Fibroblast of gingiva (primary cell): ENCODE measurements at regions not wholly inside any gene's neighbourhood (a gene's known extent, or its start where the extent isn't known, plus 50 kb on each side); places are given as distances from the start of the nearest gene placed in this dataset.
"Not testable (repeated sequence)": the region's sequence is repeated elsewhere in the genome, so short reads cannot be mapped to it uniquely, and the experiment has no call there.

ENCODE experiments used
- DNase-seq: peaks from one replicate; pipeline ENCODE4 v3.0.0-alpha.2; 2011; ENCODE audit warnings: low read depth

GRCh38 chr15:96053781-96054428 is 276.6 kb upstream of the NR2F2 start:
- peak; percentile 7 for DNase-seq

- DNase-seq: no peak
Measured at GRCh38 chr15:96054621-96055020, 275.9 kb upstream of the NR2F2 start.

- DNase-seq: peak; percentile 41
Measured at GRCh38 chr15:96058103-96058851, 272.2 kb upstream of the NR2F2 start.

- DNase-seq: not testable (repeated sequence)
Measured at GRCh38 chr15:96058852-96059103, 271.7 kb upstream of the NR2F2 start.

GRCh38 chr15:96060591-96060990 is 269.9 kb upstream of the NR2F2 start:
- not testable (repeated sequence) for DNase-seq

GRCh38 chr15:96064351-96064756 is 266.1 kb upstream of the NR2F2 start:
- DNase-seq: peak; percentile 88

- no peak for DNase-seq
Measured at GRCh38 chr15:96066126-96066525, 264.4 kb upstream of the NR2F2 start.

- DNase-seq: no peak
Measured at GRCh38 chr15:96066852-96067495, 263.5 kb upstream of the NR2F2 start.

- DNase-seq: no peak
Measured at GRCh38 chr15:96067677-96068076, 262.8 kb upstream of the NR2F2 start.

GRCh38 chr15:96068897-96069296 is 261.6 kb upstream of the NR2F2 start:
- no peak for DNase-seq

GRCh38 chr15:96070636-96071035 is 259.9 kb upstream of the NR2F2 start:
- DNase-seq: peak; percentile 2

- no peak for DNase-seq
Measured at GRCh38 chr15:96072821-96073220, 257.7 kb upstream of the NR2F2 start.

- no peak for DNase-seq
Measured at GRCh38 chr15:96073908-96074307, 256.6 kb upstream of the NR2F2 start.

GRCh38 chr15:96075895-96076294 is 254.6 kb upstream of the NR2F2 start:
- DNase-seq: no peak

- no peak for DNase-seq
Measured at GRCh38 chr15:96076350-96076749, 254.2 kb upstream of the NR2F2 start.

GRCh38 chr15:96079041-96079440 is 251.5 kb upstream of the NR2F2 start:
- no peak for DNase-seq

- DNase-seq: no peak
Measured at GRCh38 chr15:96079882-96080281, 250.6 kb upstream of the NR2F2 start.

- no peak for DNase-seq
Measured at GRCh38 chr15:96086164-96086563, 244.3 kb upstream of the NR2F2 start.

GRCh38 chr15:96087180-96087884 is 243.2 kb upstream of the NR2F2 start:
- DNase-seq: no peak

GRCh38 chr15:96088650-96089049 is 241.8 kb upstream of the NR2F2 start:
- no peak for DNase-seq

GRCh38 chr15:96089405-96090058 is 241.0 kb upstream of the NR2F2 start:
- no peak for DNase-seq

- no peak for DNase-seq
Measured at GRCh38 chr15:96092186-96092585, 238.3 kb upstream of the NR2F2 start.
